Peyer's patch (tissue), 4 donors: ENCODE measurements at regions not wholly inside any gene's neighbourhood (a gene's known extent, or its start where the extent isn't known, plus 50 kb on each side); places are given as distances from the start of the nearest gene placed in this dataset.

ENCODE experiments used
- DNase-seq, 3 donors: peaks; one replicate each; pipeline ENCODE4 v3.0.0-alpha.2; 2017 to 2019
- H3K27ac ChIP-seq, 4 donors: fragments of 200-600 bp; sonication (generic); one replicate each; pipeline ENCODE4 v1.5.1; 2016 to 2019
- H3K27me3 ChIP-seq, 2 donors: fragments of 200-600 bp; sonication (generic); one replicate each; pipeline ENCODE4 v1.5.1; 2019
- H3K36me3 ChIP-seq, 3 donors: fragments of 200-600 bp; sonication (generic); one replicate each; pipeline ENCODE4 v1.5.1; 2016 to 2019
- H3K4me1 ChIP-seq, 4 donors: fragments of 200-600 bp; sonication (generic); one replicate each; pipeline ENCODE4 v1.5.1; 2016 to 2019
- H3K4me3 ChIP-seq, 4 donors: fragments of 200-600 bp; sonication (generic); 1 replicate in 3 of 4; 2 replicates in 1 of 4; pipeline ENCODE4 v1.5.1; 2016 to 2019; ENCODE audit warnings: mild to moderate bottlenecking in 1 of 4
- H3K9me3 ChIP-seq, 4 donors: fragments of 200-600 bp; sonication (generic); one replicate each; pipeline ENCODE4 v1.5.1; 2016 to 2019; ENCODE audit warnings: mild to moderate bottlenecking in 1 of 4
- POLR2A ChIP-seq, 2 donors: fragments of 450-650 bp; IDR thresholded peaks; one replicate each; pipeline ENCODE4 v1.5.1; 2017; ENCODE audit warnings: antibody characterized with exemption in 2 of 2, mild to moderate bottlenecking in 2 of 2, moderate library complexity in 2 of 2
- TF ChIP-seq, protein P1 (sequence below), 6 experiments: fragments of 450-650 bp in 4 of 6; fragments of 200-600 bp in 2 of 6; sonication (generic) in 1 of 6; IDR thresholded peaks; one replicate each; pipeline ENCODE4 v1.5.1; 2017 to 2019; ENCODE audit warnings: antibody characterized with exemption in 6 of 6, mild to moderate bottlenecking in 3 of 6, moderate library complexity in 1 of 6

DNA sequence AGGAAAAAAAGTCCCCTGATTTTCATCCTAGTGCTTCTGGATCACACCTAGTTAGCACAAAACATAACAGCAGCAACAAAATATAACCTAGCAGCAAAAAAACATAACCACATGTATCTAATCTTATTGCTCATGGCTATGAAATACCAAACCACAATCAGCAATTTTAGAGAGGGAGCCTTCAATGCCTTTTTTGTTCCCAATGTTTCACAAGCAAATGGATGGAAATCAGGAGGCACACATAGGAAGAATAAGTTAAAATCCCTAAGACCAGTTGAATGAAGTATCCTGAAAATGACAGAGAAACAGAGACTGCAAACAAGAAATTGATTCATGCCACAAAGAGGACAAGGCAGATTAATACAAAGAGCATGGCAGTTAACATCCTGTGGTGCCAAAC lies 361.6 kb downstream of the GPM6A start:
- TF ChIP-seq, protein P1, sequence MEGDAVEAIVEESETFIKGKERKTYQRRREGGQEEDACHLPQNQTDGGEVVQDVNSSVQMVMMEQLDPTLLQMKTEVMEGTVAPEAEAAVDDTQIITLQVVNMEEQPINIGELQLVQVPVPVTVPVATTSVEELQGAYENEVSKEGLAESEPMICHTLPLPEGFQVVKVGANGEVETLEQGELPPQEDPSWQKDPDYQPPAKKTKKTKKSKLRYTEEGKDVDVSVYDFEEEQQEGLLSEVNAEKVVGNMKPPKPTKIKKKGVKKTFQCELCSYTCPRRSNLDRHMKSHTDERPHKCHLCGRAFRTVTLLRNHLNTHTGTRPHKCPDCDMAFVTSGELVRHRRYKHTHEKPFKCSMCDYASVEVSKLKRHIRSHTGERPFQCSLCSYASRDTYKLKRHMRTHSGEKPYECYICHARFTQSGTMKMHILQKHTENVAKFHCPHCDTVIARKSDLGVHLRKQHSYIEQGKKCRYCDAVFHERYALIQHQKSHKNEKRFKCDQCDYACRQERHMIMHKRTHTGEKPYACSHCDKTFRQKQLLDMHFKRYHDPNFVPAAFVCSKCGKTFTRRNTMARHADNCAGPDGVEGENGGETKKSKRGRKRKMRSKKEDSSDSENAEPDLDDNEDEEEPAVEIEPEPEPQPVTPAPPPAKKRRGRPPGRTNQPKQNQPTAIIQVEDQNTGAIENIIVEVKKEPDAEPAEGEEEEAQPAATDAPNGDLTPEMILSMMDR (IDR thresholded peaks at IDR 0.05) = no peak
- no peak for TF ChIP-seq POLR2A (IDR thresholded peaks at IDR 0.05)
- no peak overlapping the region for H3K4me3 ChIP-seq
- no peaks in the 10 kb centered on the region for H3K4me1 ChIP-seq
- no peaks in the 10 kb centered on the region for H3K36me3 ChIP-seq
- no peak overlapping the region for H3K27ac ChIP-seq
- no peaks in the 10 kb centered on the region for H3K9me3 ChIP-seq
- no peak for DNase-seq
- no peaks in the 10 kb centered on the region for H3K27me3 ChIP-seq

DNA sequence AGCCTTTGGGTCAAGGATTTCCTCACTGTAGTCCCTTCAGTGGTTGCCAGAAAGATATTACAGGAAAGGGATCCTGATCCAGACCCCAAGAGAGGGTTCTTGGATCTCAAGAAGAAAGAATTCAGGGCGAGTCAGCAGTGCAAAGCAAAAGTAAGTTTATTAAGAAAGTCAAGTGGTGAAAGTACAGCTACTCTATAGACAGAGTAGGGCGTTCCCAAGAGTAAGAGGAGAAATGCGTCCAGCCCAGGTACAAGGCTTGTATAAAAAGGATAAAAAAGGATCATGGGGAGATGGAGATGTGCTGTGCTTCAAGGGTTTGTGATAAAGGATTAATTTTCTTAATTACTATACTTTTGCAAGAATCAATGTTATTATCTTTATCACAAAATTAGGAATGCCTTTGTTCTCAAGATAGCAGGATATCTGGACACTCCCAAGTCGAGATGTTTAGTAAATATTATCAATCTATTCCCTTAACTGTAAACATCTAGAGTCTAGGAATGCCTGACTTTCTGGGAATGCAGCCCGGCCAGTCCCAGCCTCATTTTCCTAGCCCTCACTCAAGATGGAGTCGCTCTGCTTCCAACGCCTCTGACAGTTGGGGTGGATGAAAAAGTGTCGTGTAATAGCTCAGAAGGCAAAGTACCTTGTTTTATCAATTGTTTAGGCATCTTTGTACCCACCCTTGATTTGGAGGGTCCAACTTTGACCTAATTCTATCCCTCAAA lies 360.7 kb downstream of the GPM6A start:
- Histone ChIP-seq H3K27me3 (no peaks in the 10 kb centered on the region), H3K4me1 (no peaks in the 10 kb centered on the region), H3K36me3 (no peaks in the 10 kb centered on the region), H3K9me3 (no peaks in the 10 kb centered on the region), H3K4me3 (no peak overlapping the region), H3K27ac (no peak overlapping the region)
- DNase-seq = no peak
- TF ChIP-seq, protein P1 (IDR thresholded peaks at IDR 0.05) = no peak
- no peak for TF ChIP-seq POLR2A (IDR thresholded peaks at IDR 0.05)

DNA sequence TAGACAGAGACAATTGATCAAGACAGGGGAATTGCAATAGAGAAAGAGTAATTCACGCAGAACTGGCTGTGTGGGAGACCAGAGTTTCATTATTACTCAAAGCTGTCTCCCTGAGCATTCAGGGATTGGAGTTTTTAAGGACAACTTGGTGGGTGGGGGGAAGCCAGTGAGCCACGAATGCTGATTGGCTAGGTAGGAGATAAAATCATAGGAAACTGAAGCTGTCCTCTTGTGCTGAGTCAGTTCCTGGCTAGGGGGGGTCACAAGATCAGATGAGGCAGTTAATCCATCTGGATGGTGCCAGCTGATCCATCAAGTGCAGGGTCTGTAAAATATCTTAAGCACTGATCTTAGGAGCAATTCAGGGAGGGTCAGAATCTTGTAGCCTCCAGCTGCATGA lies 358.6 kb downstream of the GPM6A start:
- TF ChIP-seq POLR2A (IDR thresholded peaks at IDR 0.05) = no peak
- TF ChIP-seq, protein P1 (IDR thresholded peaks at IDR 0.05) = no peak
- no peak overlapping the region for H3K4me3 ChIP-seq
- no peaks in the 10 kb centered on the region for H3K9me3 ChIP-seq
- no peaks in the 10 kb centered on the region for H3K36me3 ChIP-seq
- DNase-seq = no peak
- H3K27me3 ChIP-seq = no peaks in the 10 kb centered on the region
- no peaks in the 10 kb centered on the region for H3K4me1 ChIP-seq
- H3K27ac ChIP-seq = no peak overlapping the region

DNA sequence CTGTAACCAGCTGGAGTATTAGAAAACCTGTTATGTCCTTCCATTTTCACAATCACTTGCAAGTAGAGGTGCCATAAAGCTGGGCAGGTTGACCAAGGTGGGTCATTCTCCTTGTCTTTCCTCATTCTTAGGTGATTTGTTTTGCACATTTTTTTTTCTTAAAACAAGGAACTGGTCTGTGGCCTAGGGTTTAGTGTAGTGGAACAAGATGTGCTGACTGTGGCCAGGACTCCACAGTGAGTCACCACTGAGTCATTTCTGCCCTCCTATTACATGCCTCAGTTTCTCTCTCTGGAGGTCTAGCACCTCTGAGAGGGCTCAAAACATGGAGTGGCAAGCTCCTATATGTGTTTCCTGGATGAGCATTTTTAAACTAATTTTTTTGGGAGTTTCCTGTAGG lies 355.9 kb downstream of the GPM6A start:
- no peak overlapping the region for H3K4me3 ChIP-seq
- no peaks in the 10 kb centered on the region for H3K9me3 ChIP-seq
- H3K27ac ChIP-seq = no peak overlapping the region
- H3K27me3 ChIP-seq = no peaks in the 10 kb centered on the region
- no peaks in the 10 kb centered on the region for H3K4me1 ChIP-seq
- TF ChIP-seq, protein P1 (IDR thresholded peaks at IDR 0.05) = no peak
- no peak for TF ChIP-seq POLR2A (IDR thresholded peaks at IDR 0.05)
- H3K36me3 ChIP-seq = no peaks in the 10 kb centered on the region
- DNase-seq = no peak

DNA sequence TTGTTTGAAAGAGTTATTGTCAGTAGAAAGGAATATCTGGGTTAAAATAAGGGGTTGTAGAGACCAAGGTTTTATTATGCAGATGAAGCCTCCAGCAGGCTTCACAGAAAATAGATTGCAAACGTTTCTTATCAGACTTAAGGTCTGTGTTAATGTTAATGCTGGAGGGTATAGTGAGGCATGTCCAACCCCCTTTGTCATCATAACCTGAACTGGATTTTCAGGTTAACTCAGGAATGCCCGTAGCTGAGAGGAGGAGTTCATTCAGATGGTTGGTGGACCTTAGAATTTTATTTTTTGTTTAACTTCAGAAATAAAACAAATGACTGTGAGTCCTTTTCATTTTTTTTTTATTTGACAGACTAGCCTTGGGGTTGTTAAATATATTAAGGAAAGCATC lies 354.1 kb downstream of the GPM6A start:
- H3K9me3 ChIP-seq = no peaks in the 10 kb centered on the region

More for the DNA sequence above, 354.1 kb downstream of the GPM6A start:
- H3K4me1 ChIP-seq = no peaks in the 10 kb centered on the region
- no peak overlapping the region for H3K4me3 ChIP-seq
- TF ChIP-seq, protein P1 (IDR thresholded peaks at IDR 0.05) = no peak
- no peak for TF ChIP-seq POLR2A (IDR thresholded peaks at IDR 0.05)
- H3K36me3 ChIP-seq = no peaks in the 10 kb centered on the region
- no peak overlapping the region for H3K27ac ChIP-seq
- no peaks in the 10 kb centered on the region for H3K27me3 ChIP-seq
- no peak for DNase-seq
